CD4-positive, alpha-beta T cell treated with Interleukin-4 for 1 hour (primary cell): ENCODE measurements at regions not wholly inside any gene's neighbourhood (a gene's known extent, or its start where the extent isn't known, plus 50 kb on each side); places are given as distances from the start of the nearest gene placed in this dataset.
"Not testable (repeated sequence)": the region's sequence is repeated elsewhere in the genome, so short reads cannot be mapped to it uniquely, and the experiment has no call there.

Source experiments
- DNase-seq, 2 donors: peaks; one replicate each; pipeline ENCODE4 v3.0.0-alpha.2; 2020 to 2022

DNA sequence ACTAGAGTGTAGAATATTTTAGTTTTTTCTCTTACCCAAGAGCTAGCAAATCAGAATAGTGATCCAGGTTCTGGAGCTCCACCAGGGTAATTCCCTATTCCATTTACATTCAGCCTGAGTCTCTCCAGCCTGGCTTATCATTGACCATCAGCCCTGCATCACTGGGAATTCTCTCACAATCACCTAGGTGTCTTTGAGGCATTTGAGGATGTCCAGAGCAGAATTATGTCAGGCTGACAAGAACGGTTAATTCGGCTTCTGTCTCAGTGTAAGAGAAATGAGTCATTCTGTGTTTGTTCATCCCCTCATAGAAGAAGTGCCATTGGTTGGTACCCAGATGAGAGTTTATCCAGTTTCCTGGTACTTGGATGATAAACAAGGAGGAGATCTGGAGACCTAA, 180.5 kb downstream of the ZNF737 start:
- DNase-seq, result no peak

DNA sequence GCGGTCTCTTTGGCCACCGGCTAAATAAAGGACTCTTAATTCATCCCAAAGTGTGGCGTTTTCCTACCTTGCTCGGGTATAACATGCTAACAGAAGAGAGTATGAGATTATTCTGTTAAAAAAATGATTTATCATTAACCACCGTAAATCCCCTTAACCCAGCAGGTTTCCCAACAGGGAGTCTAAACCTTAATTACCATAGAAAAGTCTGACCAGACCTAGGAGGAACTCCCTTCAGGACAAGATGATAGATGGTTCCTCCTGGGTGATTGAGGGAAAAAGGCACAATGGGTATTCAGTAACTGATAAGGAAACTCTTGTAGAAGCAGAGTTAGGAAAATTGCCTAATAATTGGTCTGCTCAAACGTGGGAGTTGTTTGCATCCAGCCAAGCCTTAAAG, 193.7 kb downstream of the ZNF737 start:
- DNase-seq, result no peak

DNA sequence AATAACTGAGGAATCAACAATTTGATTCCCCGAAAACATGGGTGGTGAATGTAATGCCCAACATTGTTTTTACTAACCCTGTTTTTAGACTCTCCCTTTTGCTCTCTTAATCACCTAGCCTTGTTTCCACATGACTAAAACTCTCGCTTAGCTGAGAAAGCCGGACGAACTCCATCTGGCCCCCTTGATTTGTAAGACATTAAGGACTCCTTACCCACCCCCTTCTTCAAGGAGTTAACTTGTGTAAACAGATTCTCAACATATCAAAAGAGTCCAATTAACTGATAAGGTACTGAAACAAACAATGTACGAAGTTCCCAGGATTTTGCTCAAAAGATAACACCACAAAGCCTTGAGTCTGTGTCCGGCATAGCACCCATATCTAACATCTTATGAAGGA, 194.3 kb downstream of the ZNF737 start:
- not testable (repeated sequence) for DNase-seq

DNA sequence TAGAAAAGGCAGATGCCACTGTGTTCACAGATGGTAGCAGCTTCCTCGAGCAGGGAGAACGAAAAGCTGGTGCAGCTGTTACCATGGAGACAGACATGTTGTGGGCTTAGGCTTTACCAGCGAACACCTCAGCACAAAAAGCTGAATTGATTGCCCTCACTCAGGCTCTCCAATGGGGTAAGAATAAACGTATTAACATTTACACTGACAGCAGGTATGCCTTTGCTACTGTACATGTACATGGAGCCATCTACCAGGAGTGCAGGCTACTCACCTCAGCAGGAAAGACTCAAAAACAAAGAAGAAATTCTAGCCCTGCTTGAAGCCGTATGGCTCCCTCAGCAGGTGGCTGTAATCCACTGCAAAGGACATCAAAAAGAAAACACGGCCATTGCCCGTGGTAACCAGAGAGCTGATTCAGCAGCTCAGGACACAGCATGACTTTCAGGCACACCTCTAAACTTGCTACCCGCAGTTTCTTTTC, 197.7 kb downstream of the ZNF737 start:
- DNase-seq, result no peak

DNA sequence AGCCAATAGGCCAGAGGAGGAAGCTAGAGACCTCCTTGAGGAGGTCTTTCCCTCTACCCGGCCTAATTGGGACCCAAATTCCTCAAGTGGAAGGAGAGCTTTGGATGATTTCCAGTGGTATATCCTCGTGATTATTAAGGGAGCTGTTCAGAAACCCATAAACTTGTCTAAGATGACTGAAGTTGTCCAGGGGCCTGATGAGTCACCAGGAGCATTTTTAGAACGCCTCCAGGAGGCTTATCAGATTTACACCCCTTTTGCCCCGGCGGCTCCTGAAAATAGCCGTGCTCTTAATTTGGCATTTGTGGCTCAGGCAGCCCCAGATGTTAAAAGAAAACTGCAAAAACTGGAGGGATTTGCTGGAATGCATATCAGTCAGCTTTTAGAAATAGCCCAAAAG, 198.1 kb downstream of the ZNF486 start:
- DNase-seq, result no peak

DNA sequence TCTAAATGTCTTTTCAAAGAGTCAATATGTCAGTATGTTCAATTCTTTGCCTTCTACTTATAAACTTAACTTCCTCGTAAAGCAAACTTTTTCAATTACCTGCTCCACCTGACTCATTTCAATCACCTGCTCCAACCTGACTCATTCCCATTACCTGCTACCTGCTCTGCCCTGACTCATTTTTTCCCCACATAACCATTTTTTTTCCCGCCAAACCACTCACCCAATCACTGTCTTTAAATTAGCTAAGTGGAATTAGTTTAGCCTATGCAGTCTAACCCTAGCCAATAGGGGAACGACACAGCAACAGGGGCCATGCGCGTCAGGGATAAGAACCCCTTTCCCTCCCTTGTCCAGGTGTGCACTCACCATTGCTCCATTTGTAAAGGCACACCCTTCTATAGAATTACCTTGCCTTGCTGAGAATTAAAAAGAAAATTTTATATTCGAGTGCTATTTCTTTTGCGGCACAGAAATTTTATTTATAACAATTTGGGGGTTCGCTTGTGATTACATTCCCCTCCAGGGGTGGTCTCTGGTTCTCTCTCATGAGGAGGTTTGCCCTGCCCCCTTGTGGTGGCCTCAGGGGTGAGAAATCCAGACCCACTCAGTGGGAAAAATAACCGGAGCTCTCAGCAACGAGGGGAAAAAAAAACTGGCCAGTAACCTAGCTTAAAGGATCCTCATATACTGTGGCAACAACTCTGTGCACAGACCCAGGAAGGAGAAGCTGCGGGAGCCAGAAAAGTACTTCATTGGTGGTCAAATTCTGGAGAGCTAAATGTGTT, 193.1 kb downstream of the ZNF486 start:
- DNase-seq, result no peak

DNA sequence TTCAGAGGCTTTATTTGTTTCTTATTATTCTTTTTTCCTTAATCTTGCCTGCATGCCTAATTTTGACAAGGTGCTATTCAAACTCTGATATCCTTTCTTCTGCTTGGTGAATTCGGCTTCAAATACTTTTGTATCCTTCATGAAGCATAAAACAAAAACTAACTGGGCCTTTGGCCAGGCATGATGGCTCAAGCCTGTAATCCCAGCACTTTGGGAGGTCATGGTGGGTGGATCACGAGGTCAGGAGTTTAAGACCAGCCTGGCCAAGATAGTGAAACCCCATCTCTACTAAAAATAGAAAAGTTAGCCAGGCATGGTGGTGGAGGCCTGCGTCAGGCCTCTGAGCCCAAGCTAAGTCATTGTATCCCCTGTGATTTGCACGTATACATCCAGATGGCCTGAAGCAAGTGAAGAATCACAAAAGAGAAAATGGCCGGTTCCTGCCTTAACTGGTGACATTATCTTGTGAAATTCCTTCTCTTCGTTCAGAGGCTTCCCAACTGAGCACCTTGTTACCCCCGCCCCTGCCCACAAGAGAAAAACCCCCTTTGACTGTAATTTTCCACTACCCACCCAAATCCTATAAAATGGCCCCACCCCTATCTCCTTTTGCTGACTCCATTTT, 191.9 kb downstream of the ZNF486 start:
- DNase-seq, result not testable (repeated sequence)

DNA sequence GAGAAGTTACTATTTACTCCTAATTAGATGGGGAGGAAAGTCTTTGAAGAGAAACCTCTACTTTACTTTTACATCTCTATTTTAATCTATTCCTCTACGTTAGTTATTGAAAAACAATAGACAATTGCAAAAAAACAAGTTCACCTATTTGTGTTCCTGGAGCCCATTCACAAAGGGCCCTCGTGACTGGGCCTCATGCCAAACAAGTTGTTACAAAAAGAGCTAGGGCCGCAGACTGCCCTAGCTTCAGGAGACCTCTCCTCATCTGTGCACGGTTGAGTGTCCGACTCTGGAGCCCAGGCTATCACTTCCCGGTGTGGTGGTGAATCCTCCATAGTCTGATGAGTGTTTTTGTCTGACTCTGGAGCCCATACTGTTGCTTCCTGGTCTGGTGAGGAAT, 190.9 kb downstream of the ZNF486 start:
- no peak for DNase-seq

DNA sequence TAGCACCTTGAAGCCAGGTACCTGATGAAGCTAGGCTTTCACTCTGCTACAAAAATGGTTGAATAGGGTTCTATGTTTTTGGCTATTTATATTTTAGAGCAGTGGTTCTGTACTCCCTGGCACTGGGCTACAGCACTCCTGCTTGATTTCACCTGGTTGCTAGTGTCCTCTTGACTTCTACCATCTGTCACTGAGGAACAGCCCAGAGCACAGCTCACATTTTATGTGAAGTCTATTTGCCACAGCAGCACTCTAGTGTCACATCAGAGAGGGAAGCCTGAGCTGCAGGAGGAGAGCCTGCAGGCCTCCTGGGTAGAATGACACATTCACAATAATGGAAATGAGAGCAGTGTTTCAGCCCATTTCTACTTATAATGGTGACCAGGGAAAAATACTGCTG, 184.2 kb downstream of the ZNF486 start:
- no peak for DNase-seq

DNA sequence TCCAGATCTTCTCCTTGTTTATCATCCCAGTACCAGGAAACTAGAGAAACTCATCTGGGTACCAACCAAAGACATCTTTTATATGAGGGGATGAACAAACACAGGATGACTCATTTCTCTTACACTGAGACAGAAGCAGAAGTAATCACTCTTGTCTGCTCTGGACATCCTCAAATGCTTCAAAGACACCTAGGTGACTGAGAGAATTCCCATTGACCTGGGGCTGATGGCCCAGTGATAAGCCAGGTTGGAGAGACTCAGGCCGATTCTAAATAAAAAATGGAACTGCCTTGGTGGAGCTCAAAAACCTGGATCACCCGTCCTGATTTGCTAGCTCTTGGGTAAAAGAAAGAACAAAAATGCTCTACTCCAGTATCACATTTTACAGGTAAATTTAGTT, 182.2 kb downstream of the ZNF486 start:
- no peak for DNase-seq

DNA sequence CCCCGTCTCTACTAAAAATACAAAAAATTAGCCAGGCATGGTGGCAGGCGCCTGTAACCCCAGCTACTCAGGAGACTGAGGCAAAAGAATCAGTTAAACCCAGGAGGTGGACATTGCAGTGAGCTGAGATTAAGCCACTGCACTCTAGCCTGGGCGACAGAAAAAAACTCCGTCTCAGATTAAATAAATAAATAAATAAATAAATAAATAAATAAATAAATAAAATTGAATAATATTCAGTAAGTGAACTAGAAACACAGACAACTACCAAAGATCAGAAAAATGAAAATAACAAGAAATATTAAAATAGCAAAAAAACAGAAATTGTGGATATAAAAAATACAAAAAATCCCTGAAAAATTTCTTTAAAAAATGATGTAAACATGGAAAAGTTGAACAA, 172.4 kb downstream of the ZNF486 start:
- DNase-seq, result no peak

DNA sequence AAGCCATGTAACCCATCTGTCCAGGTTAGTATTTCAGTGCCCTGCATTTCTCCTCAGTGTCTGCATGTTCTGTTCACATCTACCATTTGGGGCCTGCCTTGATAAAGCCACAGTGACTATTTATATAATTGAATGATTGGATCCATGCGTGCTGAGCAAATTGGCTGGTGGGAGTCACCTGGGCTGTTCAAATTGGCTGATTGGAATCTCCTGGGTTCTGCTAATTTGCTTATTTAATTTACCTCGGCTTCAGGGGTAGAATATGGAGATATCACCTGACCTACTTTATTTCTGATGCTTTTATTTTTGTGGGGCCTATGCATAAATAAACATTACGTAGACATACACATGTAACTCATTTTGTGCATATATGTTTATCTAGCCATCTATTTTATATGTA, 167.7 kb downstream of the ZNF486 start:
- DNase-seq, result no peak

DNA sequence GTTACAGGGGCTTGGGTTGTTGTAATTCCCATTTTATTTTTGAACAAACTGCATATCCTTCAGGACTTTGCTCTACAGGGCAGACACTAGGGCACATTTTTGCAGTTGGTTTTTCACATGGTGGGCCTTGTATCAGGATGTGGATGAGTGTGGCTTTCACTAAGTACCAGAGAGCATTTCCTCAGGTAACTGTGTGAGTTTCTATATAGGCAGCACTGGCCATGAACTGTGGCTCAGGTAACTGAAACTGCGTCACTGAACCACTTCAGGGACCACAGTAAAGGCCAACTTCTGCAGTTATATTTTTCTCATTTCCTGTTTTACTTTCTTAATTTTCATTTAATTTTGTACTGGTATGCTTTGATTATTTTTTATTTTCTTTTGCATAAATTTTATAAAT, 166.5 kb downstream of the ZNF486 start:
- no peak for DNase-seq

DNA sequence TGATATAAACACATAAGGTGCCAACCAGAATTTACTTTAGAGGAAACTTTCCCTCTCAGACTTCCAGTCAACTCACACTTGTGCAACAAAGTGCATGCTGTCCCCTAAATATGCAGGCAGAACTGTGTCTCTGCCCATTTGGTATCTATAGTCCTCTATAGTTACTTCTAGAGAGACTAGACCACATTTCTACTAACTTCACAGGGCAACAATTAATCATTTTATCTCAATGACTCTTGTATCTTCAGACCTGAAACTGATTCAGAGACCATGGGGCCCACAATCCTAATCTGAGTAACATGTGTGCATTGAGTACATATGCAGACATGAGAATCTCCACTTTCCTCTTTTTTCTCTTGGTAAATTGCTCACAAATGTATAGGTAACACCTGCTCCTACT, 158.1 kb downstream of the ZNF486 start:
- DNase-seq, result no peak

DNA sequence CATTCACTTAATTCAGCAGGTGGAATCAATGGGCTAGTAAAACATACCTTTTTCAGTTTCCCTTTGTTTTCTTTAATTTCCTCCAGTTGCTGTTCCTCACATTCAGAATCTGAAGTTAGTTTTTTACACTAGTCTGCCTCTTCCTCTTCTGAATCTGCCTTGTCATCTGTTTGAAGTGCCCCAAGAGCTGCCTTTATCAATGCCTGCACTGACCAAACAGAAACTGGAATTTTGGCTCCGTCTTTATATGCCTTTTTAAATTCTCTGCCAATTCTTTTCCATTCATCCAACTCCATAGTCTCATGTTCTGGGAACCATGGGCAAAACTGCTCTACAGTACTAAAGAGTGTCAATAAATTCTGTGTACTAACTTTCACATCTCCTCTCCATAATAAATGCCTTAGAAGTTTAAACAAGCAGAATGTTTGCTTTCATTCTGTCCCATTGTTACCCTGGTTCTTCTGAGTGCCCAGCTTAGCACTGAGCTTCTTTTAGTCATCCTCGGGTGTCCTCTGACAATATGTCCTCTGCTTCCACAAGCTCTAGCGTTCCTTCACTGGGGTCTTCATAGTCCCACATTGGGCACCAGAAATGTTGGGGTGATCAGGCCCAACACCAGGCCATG, 154.2 kb downstream of the ZNF486 start:
- no peak for DNase-seq

DNA sequence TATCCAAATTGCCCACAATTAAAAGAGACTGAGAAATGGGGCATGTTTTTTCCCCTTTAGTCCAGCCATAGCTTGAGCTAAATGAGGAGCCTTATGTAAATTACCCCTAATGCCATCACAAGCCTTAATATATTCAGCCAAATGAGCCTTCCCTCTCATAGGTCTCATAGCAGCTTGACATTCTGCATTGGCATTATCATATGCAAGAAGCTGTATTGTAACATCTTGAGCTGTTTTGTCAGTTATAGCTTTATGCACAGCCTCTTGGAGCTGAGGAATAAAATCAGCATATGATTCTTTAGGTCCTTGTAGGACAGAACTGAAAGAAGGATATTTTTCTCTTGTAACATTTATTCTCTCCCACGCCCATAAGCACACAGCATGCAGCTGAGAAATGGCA, 153.2 kb downstream of the ZNF486 start:
- no peak for DNase-seq

DNA sequence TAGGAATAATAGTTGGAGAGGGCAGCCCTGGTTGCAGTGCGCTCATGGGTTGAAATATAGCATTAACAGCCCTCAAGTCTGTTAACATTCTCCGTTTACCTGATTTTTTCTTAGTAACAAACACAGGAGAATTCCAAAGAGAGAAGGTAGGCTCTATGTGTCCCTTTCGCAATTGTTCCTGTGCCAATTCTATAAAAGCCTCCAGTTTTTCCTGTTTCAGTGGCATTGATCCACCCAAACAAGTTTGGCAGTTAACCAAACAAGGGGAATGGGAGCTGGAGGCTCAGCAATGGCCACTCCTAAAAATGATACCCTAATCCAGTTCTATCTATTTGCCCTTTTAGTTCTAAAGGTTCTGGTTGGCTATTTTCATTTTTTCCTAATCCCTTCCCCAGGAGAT, 151.6 kb downstream of the ZNF486 start:
- DNase-seq, result no peak

DNA sequence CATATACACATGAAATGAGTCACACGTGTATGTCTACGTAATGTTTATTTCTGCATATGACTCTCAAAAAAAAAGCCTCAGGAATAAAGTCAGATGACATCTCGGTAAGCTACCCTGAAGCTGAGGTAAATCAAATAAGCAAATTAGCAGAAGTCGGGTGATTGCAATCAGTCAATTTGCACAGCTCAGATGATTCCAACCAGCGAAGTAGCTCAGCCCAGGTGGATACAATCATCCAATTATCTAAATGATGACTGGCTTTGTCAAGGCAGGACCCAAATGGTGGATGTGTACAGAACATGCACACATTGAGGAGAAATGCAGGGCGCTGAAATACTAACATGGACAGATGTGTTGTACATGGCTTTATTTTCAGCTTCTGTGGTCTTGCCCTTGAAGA, 148.5 kb downstream of the ZNF486 start:
- no peak for DNase-seq

DNA sequence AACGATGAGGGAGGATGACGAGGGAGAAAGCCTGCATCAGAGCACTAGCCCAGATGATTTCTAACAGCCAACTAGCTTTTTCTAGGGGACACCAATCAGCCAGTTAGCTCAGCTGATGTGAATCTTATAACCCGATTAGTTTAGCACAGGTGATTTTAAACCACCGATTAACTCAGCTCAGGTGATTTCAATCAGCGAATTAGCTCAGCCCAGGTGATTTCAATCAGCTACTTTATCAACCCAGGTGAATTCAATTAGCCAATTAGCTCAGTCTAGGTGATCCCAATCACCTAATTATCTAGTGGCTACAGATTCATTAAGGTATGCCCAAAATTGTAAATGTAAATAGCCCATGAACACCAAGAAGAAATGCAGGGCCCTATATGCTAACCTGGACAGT, 146.9 kb downstream of the ZNF486 start:
- DNase-seq, result no peak

DNA sequence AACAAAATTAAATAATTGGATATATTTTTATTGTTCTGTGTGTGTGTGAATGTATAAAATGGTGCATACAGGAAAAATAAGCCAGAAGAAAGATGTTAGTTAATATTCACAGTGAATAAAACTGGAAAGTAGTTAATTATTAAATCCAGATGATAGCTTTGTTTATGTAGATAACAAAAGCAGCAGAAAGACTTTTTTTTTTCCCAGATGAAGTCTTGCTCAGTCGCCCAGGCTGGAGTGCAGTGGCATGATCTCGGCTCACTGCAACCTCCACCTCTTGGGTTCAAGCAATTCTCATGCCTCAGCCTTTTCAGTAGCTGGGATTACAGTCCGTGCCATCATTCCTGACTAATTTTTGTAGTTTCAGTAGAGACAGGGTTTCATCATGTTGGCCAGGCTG, 140.1 kb downstream of the ZNF486 start:
- no peak for DNase-seq

DNA sequence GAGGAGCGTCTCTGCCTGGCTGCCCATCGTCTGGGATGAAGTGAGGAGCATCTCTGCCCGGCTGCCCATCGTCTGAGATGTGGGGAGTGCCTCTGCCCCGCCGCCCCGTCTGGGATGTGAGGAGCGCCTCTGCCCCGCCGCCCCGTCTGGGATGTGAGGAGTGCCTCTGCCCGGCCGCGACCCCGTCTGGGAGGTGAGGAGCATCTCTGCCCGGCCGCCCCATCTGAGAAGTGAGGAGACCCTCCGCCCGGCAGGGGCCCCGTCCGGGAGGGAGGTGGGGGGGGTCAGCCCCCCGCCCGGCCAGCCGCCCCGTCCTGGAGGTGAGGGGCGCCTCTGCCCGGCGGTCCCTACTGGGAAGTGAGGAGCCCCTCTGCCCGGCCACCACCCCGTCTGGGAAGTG, 129.3 kb downstream of the ZNF486 start:
- DNase-seq, result not testable (repeated sequence)

DNA sequence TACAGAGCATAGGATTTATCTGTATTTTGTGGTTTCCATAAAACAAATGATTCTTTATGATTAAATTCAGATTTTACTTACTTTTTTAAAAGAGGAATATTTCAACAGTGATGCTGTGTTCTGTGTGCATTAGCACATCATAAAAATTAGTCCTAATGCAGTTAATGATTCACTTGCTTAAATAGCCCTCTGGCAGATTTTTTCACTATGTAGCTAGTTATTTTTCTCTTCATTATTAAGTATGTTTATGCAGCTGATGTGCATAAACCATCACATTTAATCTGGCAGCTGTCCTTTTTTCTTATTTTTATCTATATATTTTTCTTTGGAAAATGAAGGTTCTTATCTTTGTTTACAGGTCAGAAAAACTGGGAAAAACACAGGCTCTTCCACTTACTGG, 127.2 kb downstream of the ZNF486 start:
- no peak for DNase-seq

DNA sequence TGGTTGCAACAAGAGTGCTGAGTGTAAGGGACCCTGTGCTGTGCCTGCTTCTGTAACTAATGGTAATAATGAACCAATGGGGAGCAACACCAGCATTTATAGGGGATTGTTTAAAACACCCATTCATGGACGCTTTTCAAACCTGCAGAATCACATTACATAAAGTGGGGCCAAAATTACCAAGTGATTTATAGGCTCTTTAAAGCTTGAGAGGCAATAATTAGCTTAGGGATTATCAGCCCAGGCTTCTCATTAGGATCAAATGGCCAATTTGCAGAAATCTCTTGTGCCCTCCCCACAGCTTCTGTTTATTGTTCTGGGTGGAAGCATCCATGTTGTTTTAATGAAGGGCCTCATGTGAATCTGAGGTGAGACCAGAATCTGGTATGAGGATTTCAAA, 125.5 kb downstream of the ZNF486 start:
- DNase-seq, result not testable (repeated sequence)

DNA sequence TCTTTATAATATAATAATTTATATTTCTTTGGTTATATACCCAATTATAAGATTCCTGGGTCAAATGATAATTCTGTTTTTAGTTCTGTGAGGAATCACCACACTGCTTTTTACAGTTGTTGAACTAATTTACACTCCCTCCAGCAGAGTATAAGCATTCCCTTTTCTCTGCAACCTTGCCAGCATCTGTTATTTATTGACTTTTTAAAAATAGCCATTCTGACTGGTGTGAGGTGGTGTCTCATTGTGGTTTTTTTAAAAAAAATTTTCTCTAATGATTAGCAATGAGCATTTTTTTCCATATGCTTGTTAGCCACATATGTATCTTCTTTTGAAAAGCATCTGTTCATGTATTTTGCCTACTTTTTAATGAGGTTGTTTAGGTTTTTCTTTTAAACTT, 122.2 kb downstream of the ZNF486 start:
- no peak for DNase-seq
